22Rv1 (cell line): ENCODE measurements at regions not wholly inside any gene's neighbourhood (a gene's known extent, or its start where the extent isn't known, plus 50 kb on each side); places are given as distances from the start of the nearest gene placed in this dataset.

Source experiments
- CTCF ChIP-seq: fragments of 450-650 bp; IDR thresholded peaks from 2 replicates; pipeline ENCODE4 v1.5.1; 2017; ENCODE audit warnings: mild to moderate bottlenecking
- ZFX ChIP-seq: fragments of 450-650 bp; IDR thresholded peaks from 2 replicates; pipeline ENCODE4 v1.6.1; 2017; ENCODE audit warnings: antibody characterized with exemption, borderline replicate concordance

GRCh38 chr4:188619456-188620149, 480.4 kb downstream of the TRIML1 start:
- TF ChIP-seq CTCF, result no peak
- no peak for TF ChIP-seq ZFX
